HepG2 (cell line): ENCODE measurements at regions not wholly inside any gene's neighbourhood (a gene's known extent, or its start where the extent isn't known, plus 50 kb on each side); places are given as distances from the start of the nearest gene placed in this dataset.

Experiments used
- ATAC-seq: fragments of 200-7000 bp; cut with Tn5 transposase; 3 replicates; pipeline ENCODE4 v1.9.1; 2020; ENCODE audit warnings: mild to moderate bottlenecking, moderate library complexity
- BruUV-seq: library from RNA; stranded (reverse); fragments of 400-500 nt; replicated peaks from 2 replicates; lab custom pipeline; 2021; lab: Mats Ljungman, UMichigan
- CTCF ChIA-PET: fragments of 300-600 bp; formaldehyde crosslinking; extraction: SDS; loops from one replicate; lab custom pipeline; 2021; ENCODE audit warnings: low total read pairs, inconsistent platforms, low intra/inter-chr PET ratio; lab: Yijun Ruan, JAX
- POLR2A ChIA-PET: fragments of 350-600 bp; sonication (Branson Sonifier 250); formaldehyde crosslinking; loops from one replicate; lab custom pipeline; 2020; ENCODE audit warnings: antibody characterized with exemption, inconsistent platforms; lab: Yijun Ruan, JAX
- DNase-seq: peaks from one replicate; pipeline ENCODE4 v3.0.0-alpha.2; 2015; ENCODE audit warnings: low spot score
- FAIRE-seq: peaks from 3 replicates; lab custom pipeline; 2011; peaks lifted over from hg19 to GRCh38; lab: Jason Lieb, UNC
- H2AFZ ChIP-seq: one replicate; pipeline ENCODE4 v1.6.1; 2011; ENCODE audit warnings: low read length, inconsistent platforms
- H3K27ac ChIP-seq: fragments of 300-600 bp; 3 replicates; pipeline ENCODE4 v1.8.0; 2011; ENCODE audit warnings: mixed run types, mild to moderate bottlenecking, mixed read lengths, low read length, inconsistent platforms; ENCODE audit not compliant: insufficient read depth; ENCODE audit errors: extremely low read length
- H3K27me3 ChIP-seq, 2 experiments: fragments of 200-600 bp in 1 of 2; 2 replicates in 1 of 2; 3 replicates in 1 of 2; pipeline versions ENCODE4 v1.6.0 to v1.8.0; 2011; ENCODE audit warnings: low read length in 2 of 2, mild to moderate bottlenecking in 2 of 2, moderate library complexity in 2 of 2, inconsistent platforms in 1 of 2; ENCODE audit not compliant: insufficient read depth in 2 of 2, control insufficient read depth in 1 of 2
- H3K36me3 ChIP-seq, 2 experiments: fragments of 200-600 bp in 1 of 2; replicated peaks in 1 of 2; 2 replicates in 1 of 2; 3 replicates in 1 of 2; pipeline versions ENCODE4 v1.5.1 to v1.8.0; 2011; ENCODE audit warnings: low read length in 2 of 2, inconsistent platforms in 1 of 2; ENCODE audit not compliant: insufficient read depth in 2 of 2, control insufficient read depth in 1 of 2
- H3K4me1 ChIP-seq: 2 replicates; pipeline ENCODE4 v1.5.1; 2012; ENCODE audit warnings: low read length, inconsistent platforms; ENCODE audit not compliant: insufficient read depth
- H3K4me2 ChIP-seq: 2 replicates; pipeline ENCODE4 v1.6.0; 2011; ENCODE audit warnings: low read depth, low read length, inconsistent platforms
- H3K4me3 ChIP-seq, 3 experiments: fragments of 200-600 bp in 1 of 3; sonication (generic), shearing (Covaris generic) in 1 of 3; replicated peaks in 1 of 3; 2 replicates each; pipeline ENCODE4 v1.5.1; 2011 to 2016; ENCODE audit warnings: low read length in 3 of 3, inconsistent platforms in 2 of 3, low read depth in 2 of 3, mild to moderate bottlenecking in 2 of 3, control low read depth in 1 of 3, mixed read lengths in 1 of 3; ENCODE audit not compliant: insufficient read depth in 1 of 3
- H3K79me2 ChIP-seq: one replicate; pipeline ENCODE4 v1.6.1; 2011; ENCODE audit warnings: low read length, inconsistent platforms; ENCODE audit not compliant: insufficient read depth
- H3K9ac ChIP-seq: 2 replicates; pipeline ENCODE4 v1.6.0; 2011; ENCODE audit warnings: mild to moderate bottlenecking, low read depth, low read length, inconsistent platforms; ENCODE audit not compliant: insufficient read depth
- H3K9me3 ChIP-seq: 2 replicates; pipeline ENCODE4 v1.5.1; 2012; ENCODE audit warnings: mild to moderate bottlenecking, low read length
- H4K20me1 ChIP-seq: 2 replicates; pipeline ENCODE4 v1.6.0; 2011; ENCODE audit warnings: inconsistent platforms, mild to moderate bottlenecking, low read length, moderate library complexity; ENCODE audit not compliant: insufficient read depth
- AGO1 ChIP-seq: fragments of 200-400 bp; formaldehyde crosslinking; IDR thresholded peaks from 2 replicates; pipeline ENCODE4 v1.6.1; 2017; ENCODE audit warnings: mild to moderate bottlenecking, low read depth, low read length, moderate library complexity; ENCODE audit not compliant: poor library complexity, severe bottlenecking
- E2F5 ChIP-seq: sonication (generic); formaldehyde crosslinking; conservative IDR thresholded peaks from 2 replicates; pipeline ENCODE4 v1.4.0; 2020; ENCODE audit warnings: missing genetic modification reagents
- EZH2 ChIP-seq: conservative IDR thresholded peaks from 2 replicates; pipeline ENCODE4 v1.6.1; 2012; ENCODE audit warnings: mild to moderate bottlenecking, low read depth, low read length, moderate library complexity
- MATR3 ChIP-seq: sonication (generic); formaldehyde crosslinking; IDR thresholded peaks from 2 replicates; pipeline ENCODE4 v1.4.0; 2020; ENCODE audit warnings: missing genetic modification reagents
- SATB2 ChIP-seq: sonication (generic); formaldehyde crosslinking; IDR thresholded peaks from 2 replicates; pipeline ENCODE4 v1.5.0; 2020; ENCODE audit warnings: missing genetic modification reagents
- TBL1XR1 ChIP-seq: fragments of 150-350 bp; IDR thresholded peaks from 2 replicates; pipeline ENCODE4 v1.6.1; 2014; ENCODE audit warnings: borderline replicate concordance, low read length; ENCODE audit not compliant: partially characterized antibody
- ZBTB8A ChIP-seq: sonication (generic); formaldehyde crosslinking; IDR thresholded peaks from 2 replicates; pipeline ENCODE4 v1.4.0; 2020; ENCODE audit warnings: mild to moderate bottlenecking, low read depth, missing genetic modification reagents, borderline replicate concordance
- ZNF205 ChIP-seq: IDR thresholded peaks from 2 replicates; pipeline ENCODE4 v1.6.1; 2018; ENCODE audit warnings: missing biosample characterization, missing genetic modification reagents
- ZNF263 ChIP-seq: sonication (generic); formaldehyde crosslinking; IDR thresholded peaks from 2 replicates; pipeline ENCODE4 v1.4.0; 2020; ENCODE audit warnings: missing genetic modification reagents
- ZNF446 ChIP-seq: sonication (generic); formaldehyde crosslinking; IDR thresholded peaks from 2 replicates; pipeline ENCODE4 v1.5.0; 2020; ENCODE audit warnings: mild to moderate bottlenecking, missing genetic modification reagents
- ZNF792 ChIP-seq: IDR thresholded peaks from 2 replicates; pipeline ENCODE4 v1.6.1; 2016
- WGBS: methylation state at CpG from one replicate; pipeline ENCODE4 v1.1.6; 2017; ENCODE audit warnings: low lambda C conversion rate; 5-methylcytosine and 5-hydroxymethylcytosine counted together
- in situ Hi-C: cut with HindIII; loops from 2 replicates; pipeline ENCODE4 v1.10.0; 2017; ENCODE audit warnings: low pct_unique_long_range_greater_than_20kb; ENCODE audit not compliant: extremely low pct_ligation_motif_present
- intact Hi-C: fragments of 100-400 bp; cut with micrococcal nuclease; formaldehyde crosslinking; loops from one replicate; pipeline ENCODE4 v1.10.0; 2022; ENCODE audit not compliant: unreplicated experiment
- TF ChIP-seq, protein P1 (sequence below): sonication (generic); formaldehyde crosslinking; IDR thresholded peaks from 2 replicates; pipeline ENCODE4 v1.4.0; 2020; ENCODE audit warnings: missing genetic modification reagents
- TF ChIP-seq, protein P2 (sequence below): IDR thresholded peaks from 2 replicates; pipeline ENCODE4 v1.6.1; 2018; ENCODE audit warnings: missing genetic modification reagents, mild to moderate bottlenecking, missing compliant biosample characterization
- TF ChIP-seq, protein P3 (sequence below): sonication (generic); formaldehyde crosslinking; IDR thresholded peaks from 2 replicates; pipeline ENCODE4 v1.5.1; 2020; ENCODE audit warnings: missing genetic modification reagents, mild to moderate bottlenecking, borderline replicate concordance

DNA sequence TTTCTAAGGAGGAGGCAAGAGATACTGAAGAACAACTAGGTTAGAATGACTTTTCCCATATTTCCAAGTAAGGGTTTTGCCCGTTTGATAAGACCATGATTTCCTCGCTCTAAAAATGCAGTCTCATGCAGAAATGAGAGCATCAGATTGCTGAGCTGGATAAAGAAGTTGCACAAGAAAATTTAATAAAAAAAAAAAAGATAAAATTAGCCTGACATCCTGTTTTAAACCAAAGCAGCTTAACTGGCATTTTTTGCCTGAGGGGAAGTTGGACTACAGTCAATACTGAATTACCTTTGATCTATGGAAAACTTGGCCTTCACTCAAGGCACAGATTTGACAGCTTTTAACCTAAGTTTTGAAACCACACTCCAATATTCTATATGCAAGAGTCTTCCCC is 208.4 kb downstream of the GASK1B start:
- Histone ChIP-seq H2AFZ (no peak overlapping the region), H3K79me2 (no peaks in the 10 kb centered on the region), H3K27ac (no peak overlapping the region), H3K9me3 (no peaks in the 10 kb centered on the region), H4K20me1 (no peaks in the 10 kb centered on the region), H3K4me1 (no peaks in the 10 kb centered on the region), H3K4me3 (no peak overlapping the region), H3K9ac (no peak overlapping the region), H3K36me3 (no peaks in the 10 kb centered on the region)
- ATAC-seq (no peak), DNase-seq (no peak), FAIRE-seq (no peak)
- in situ Hi-C loops = no loop called here
- CTCF ChIA-PET = no interaction called here
- WGBS = 0% methylated on average over 2 of the region's 2 CpGs
- TF ChIP-seq, protein P1, sequence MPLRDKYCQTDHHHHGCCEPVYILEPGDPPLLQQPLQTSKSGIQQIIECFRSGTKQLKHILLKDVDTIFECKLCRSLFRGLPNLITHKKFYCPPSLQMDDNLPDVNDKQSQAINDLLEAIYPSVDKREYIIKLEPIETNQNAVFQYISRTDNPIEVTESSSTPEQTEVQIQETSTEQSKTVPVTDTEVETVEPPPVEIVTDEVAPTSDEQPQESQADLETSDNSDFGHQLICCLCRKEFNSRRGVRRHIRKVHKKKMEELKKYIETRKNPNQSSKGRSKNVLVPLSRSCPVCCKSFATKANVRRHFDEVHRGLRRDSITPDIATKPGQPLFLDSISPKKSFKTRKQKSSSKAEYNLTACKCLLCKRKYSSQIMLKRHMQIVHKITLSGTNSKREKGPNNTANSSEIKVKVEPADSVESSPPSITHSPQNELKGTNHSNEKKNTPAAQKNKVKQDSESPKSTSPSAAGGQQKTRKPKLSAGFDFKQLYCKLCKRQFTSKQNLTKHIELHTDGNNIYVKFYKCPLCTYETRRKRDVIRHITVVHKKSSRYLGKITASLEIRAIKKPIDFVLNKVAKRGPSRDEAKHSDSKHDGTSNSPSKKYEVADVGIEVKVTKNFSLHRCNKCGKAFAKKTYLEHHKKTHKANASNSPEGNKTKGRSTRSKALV (CRISPR knock-in tag) = no peak
- TF ChIP-seq ZNF446 (CRISPR knock-in tag) = no peak
- TF ChIP-seq AGO1 = no peak
- TF ChIP-seq ZNF205 (CRISPR knock-in tag) = no peak
- TF ChIP-seq, protein P2, sequence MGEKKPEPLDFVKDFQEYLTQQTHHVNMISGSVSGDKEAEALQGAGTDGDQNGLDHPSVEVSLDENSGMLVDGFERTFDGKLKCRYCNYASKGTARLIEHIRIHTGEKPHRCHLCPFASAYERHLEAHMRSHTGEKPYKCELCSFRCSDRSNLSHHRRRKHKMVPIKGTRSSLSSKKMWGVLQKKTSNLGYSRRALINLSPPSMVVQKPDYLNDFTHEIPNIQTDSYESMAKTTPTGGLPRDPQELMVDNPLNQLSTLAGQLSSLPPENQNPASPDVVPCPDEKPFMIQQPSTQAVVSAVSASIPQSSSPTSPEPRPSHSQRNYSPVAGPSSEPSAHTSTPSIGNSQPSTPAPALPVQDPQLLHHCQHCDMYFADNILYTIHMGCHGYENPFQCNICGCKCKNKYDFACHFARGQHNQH (CRISPR knock-in tag) = no peak
- no peak for TF ChIP-seq ZNF792 (CRISPR knock-in tag)
- no peak for TF ChIP-seq ZNF263 (CRISPR knock-in tag)
- TF ChIP-seq, protein P3, sequence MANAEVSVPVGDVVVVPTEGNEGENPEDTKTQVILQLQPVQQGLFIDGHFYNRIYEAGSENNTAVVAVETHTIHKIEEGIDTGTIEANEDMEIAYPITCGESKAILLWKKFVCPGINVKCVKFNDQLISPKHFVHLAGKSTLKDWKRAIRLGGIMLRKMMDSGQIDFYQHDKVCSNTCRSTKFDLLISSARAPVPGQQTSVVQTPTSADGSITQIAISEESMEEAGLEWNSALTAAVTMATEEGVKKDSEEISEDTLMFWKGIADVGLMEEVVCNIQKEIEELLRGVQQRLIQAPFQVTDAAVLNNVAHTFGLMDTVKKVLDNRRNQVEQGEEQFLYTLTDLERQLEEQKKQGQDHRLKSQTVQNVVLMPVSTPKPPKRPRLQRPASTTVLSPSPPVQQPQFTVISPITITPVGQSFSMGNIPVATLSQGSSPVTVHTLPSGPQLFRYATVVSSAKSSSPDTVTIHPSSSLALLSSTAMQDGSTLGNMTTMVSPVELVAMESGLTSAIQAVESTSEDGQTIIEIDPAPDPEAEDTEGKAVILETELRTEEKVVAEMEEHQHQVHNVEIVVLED (CRISPR knock-in tag) = no peak
- TF ChIP-seq SATB2 = no peak
- TF ChIP-seq E2F5 = no peak
- TF ChIP-seq MATR3 (CRISPR knock-in tag) = no peak
- no peak for TF ChIP-seq EZH2
- TF ChIP-seq ZBTB8A (CRISPR knock-in tag) = no peak
- TF ChIP-seq TBL1XR1 = no peak
- TF ChIP-seq, all 625 proteins: peak for 0
- intact Hi-C loops = no loop called here
- H3K27me3 ChIP-seq = no peaks in the 10 kb centered on the region
- no TSS peak for BruUV-seq
- POLR2A ChIA-PET = no interaction called here
- no peak overlapping the region for H3K4me2 ChIP-seq
